Liver (tissue), 8 donors: ENCODE measurements at regions not wholly inside any gene's neighbourhood (a gene's known extent, or its start where the extent isn't known, plus 50 kb on each side); places are given as distances from the start of the nearest gene placed in this dataset.
"Not testable (repeated sequence)": the region's sequence is repeated elsewhere in the genome, so short reads cannot be mapped to it uniquely, and the experiment has no call there.

ENCODE experiments used
- DNase-seq: peaks from one replicate; pipeline ENCODE4 v3.0.0-alpha.2; 2017; ENCODE audit warnings: low spot score
- H3K27ac ChIP-seq, 2 donors: one replicate each; pipeline ENCODE4 v1.7.0; 2013; ENCODE audit warnings: inconsistent platforms in 2 of 2, low read length in 2 of 2, control low read depth in 1 of 2, low read depth in 1 of 2, mild to moderate bottlenecking in 1 of 2
- H3K27me3 ChIP-seq, 4 donors: one replicate each; pipeline versions ENCODE4 v1.6.1 to v1.7.0; 2013; ENCODE audit warnings: low read length in 3 of 4, inconsistent platforms in 1 of 4, mild to moderate bottlenecking in 1 of 4, moderate library complexity in 1 of 4; ENCODE audit not compliant: control insufficient read depth in 4 of 4, insufficient read depth in 4 of 4
- H3K36me3 ChIP-seq, 4 donors: one replicate each; pipeline versions ENCODE4 v1.6.1 to v1.7.0; 2013; ENCODE audit warnings: low read length in 3 of 4, mild to moderate bottlenecking in 3 of 4, low read depth in 1 of 4, moderate library complexity in 1 of 4; ENCODE audit not compliant: control insufficient read depth in 4 of 4, insufficient read depth in 3 of 4
- H3K4me1 ChIP-seq, 4 donors: one replicate each; pipeline versions ENCODE4 v1.6.1 to v1.7.0; 2013; ENCODE audit warnings: low read length in 3 of 4, mild to moderate bottlenecking in 3 of 4, moderate library complexity in 1 of 4; ENCODE audit not compliant: control insufficient read depth in 4 of 4, insufficient read depth in 4 of 4
- H3K4me3 ChIP-seq, 3 donors: one replicate each; pipeline versions ENCODE4 v1.6.1 to v1.7.0; 2013; ENCODE audit warnings: low read length in 3 of 3, control low read depth in 1 of 3, low read depth in 1 of 3, mild to moderate bottlenecking in 1 of 3
- H3K9ac ChIP-seq, 2 donors: one replicate each; pipeline ENCODE4 v1.7.0; 2013; ENCODE audit warnings: low read length in 2 of 2, mild to moderate bottlenecking in 2 of 2, moderate library complexity in 2 of 2, control low read depth in 1 of 2, low read depth in 1 of 2
- H3K9me3 ChIP-seq, 4 donors: one replicate each; pipeline versions ENCODE4 v1.6.1 to v1.7.0; 2013; ENCODE audit warnings: low read length in 3 of 4; ENCODE audit not compliant: control insufficient read depth in 4 of 4
- ATF3 ChIP-seq: IDR thresholded peaks from 2 replicates; pipeline ENCODE4 v1.6.1; 2016; ENCODE audit warnings: antibody characterized with exemption
- EGR1 ChIP-seq, 2 donors: IDR thresholded peaks; 2 replicates each; pipeline ENCODE4 v1.6.1; 2016 to 2018; ENCODE audit warnings: antibody characterized with exemption in 2 of 2, low read depth in 2 of 2
- FOXA1 ChIP-seq: IDR thresholded peaks from 2 replicates; pipeline ENCODE4 v1.6.1; 2016; ENCODE audit warnings: antibody characterized with exemption
- FOXA2 ChIP-seq: IDR thresholded peaks from 2 replicates; pipeline ENCODE4 v1.6.1; 2016; ENCODE audit warnings: antibody characterized with exemption
- HNF4A ChIP-seq, 2 donors: conservative IDR thresholded peaks; 2 replicates each; pipeline ENCODE4 v1.6.1; 2016; ENCODE audit warnings: antibody characterized with exemption in 2 of 2, mild to moderate bottlenecking in 2 of 2
- NR2F2 ChIP-seq: IDR thresholded peaks from 2 replicates; pipeline ENCODE4 v1.6.1; 2016; ENCODE audit warnings: antibody characterized with exemption
- RAD21 ChIP-seq, 2 donors: IDR thresholded peaks; 2 replicates each; pipeline ENCODE4 v1.6.1; 2016; ENCODE audit warnings: antibody characterized with exemption in 2 of 2, mild to moderate bottlenecking in 2 of 2
- REST ChIP-seq: IDR thresholded peaks from 2 replicates; pipeline ENCODE4 v1.6.1; 2016; ENCODE audit warnings: antibody characterized with exemption, mild to moderate bottlenecking
- SP1 ChIP-seq: IDR thresholded peaks from 2 replicates; pipeline ENCODE4 v1.6.1; 2018; ENCODE audit warnings: antibody characterized with exemption, mild to moderate bottlenecking
- TAF1 ChIP-seq: conservative IDR thresholded peaks from 2 replicates; pipeline ENCODE4 v1.6.1; 2016; ENCODE audit warnings: antibody characterized with exemption, mild to moderate bottlenecking
- YY1 ChIP-seq: IDR thresholded peaks from 2 replicates; pipeline ENCODE4 v1.6.1; 2016; ENCODE audit warnings: antibody characterized with exemption, mild to moderate bottlenecking
- WGBS: extraction: QIAGEN DNeasy Blood & Tissue Kit; methylation state at CpG from one replicate; pipeline ENCODE4 v1.1.7; 2013; 5-methylcytosine and 5-hydroxymethylcytosine counted together
- TF ChIP-seq, protein P1 (sequence below): IDR thresholded peaks from 2 replicates; pipeline ENCODE4 v1.6.1; 2016; ENCODE audit warnings: antibody characterized with exemption
- TF ChIP-seq, protein P2 (sequence below): fragments of 150-350 bp; IDR thresholded peaks from 2 replicates; pipeline ENCODE4 v1.5.1; 2017; ENCODE audit warnings: improper control_type of control experiment, low read depth, low read length; ENCODE audit not compliant: missing input control
- donor health status: healthy.
- donor health status: healthy.
- donor health status: healthy.
- donor health status: healthy.
- donor health status: healthy.

DNA sequence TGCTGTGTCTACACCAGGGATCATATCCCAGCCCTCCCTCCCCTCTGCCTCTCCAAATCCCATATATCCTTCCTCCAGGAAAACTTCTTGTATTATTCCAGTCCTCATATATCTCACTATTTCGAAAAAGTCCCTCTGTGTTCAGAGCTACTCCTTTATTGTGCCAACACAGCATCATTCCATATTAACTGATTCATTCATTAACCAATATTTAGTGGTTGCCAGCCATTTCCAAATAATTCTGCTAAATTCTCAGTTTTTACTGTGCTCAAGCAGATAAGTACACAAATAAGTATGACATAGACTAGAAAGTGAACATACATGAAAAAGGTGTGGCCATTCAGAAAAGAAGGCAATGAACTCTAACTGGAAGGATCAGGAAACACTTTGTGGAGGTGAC, 241.6 kb upstream of the DUSP10 start:
- DNase-seq: no peak
- 75% methylated on average over 1 of the region's 1 CpG for WGBS

DNA sequence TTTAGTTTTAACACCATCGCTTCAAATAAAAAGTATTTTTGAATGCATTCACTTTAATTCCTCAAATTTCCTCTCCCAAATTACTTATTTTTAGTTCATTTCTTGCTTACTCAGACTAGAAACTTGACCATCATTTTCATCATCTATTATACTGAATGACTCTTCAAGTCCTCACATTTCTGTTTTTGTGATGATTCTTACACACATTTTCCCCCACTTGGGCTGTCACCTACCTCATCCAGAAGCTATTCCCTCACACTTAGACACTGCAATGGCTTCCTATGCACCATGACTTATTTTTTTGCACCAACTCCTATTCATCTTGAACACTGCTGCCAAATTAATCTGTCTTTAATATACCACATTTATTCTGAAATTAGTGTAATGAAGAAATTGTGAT, 239.6 kb upstream of the DUSP10 start:
- Histone ChIP-seq H3K27me3 (no peaks in the 10 kb centered on the region), H3K36me3 (no peaks in the 10 kb centered on the region), H3K27ac (no peak overlapping the region), H3K4me1 (peaks cover 0 to 3% (median 0%) of the 10 kb centered on the region in 4 donors), H3K9ac (no peak overlapping the region), H3K4me3 (no peak overlapping the region), H3K9me3 (no peaks in the 10 kb centered on the region)
- no peak for DNase-seq
- TF ChIP-seq FOXA1 (no peak), HNF4A (conservative IDR thresholded peaks at IDR 0.05) (no peak), SP1 (no peak), RAD21 (IDR thresholded peaks at IDR 0.05) (no peak), YY1 (no peak), ATF3 (no peak)
- TF ChIP-seq, protein P1, sequence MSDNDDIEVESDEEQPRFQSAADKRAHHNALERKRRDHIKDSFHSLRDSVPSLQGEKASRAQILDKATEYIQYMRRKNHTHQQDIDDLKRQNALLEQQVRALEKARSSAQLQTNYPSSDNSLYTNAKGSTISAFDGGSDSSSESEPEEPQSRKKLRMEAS: no peak
- TF ChIP-seq, protein P2, sequence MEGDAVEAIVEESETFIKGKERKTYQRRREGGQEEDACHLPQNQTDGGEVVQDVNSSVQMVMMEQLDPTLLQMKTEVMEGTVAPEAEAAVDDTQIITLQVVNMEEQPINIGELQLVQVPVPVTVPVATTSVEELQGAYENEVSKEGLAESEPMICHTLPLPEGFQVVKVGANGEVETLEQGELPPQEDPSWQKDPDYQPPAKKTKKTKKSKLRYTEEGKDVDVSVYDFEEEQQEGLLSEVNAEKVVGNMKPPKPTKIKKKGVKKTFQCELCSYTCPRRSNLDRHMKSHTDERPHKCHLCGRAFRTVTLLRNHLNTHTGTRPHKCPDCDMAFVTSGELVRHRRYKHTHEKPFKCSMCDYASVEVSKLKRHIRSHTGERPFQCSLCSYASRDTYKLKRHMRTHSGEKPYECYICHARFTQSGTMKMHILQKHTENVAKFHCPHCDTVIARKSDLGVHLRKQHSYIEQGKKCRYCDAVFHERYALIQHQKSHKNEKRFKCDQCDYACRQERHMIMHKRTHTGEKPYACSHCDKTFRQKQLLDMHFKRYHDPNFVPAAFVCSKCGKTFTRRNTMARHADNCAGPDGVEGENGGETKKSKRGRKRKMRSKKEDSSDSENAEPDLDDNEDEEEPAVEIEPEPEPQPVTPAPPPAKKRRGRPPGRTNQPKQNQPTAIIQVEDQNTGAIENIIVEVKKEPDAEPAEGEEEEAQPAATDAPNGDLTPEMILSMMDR: no peak
- 93% methylated on average over 1 of the region's 1 CpG for WGBS

More for the DNA sequence above, 241.6 kb upstream of the DUSP10 start:
- TF ChIP-seq FOXA1 (no peak), RAD21 (IDR thresholded peaks at IDR 0.05) (no peak), EGR1 (IDR thresholded peaks at IDR 0.05; ENCODE audit: low read depth in 2 of 2) (no peak), NR2F2 (no peak), TAF1 (no peak), FOXA2 (no peak)
- TF ChIP-seq, protein P1: no peak
- H3K27me3 ChIP-seq: no peaks in the 10 kb centered on the region
- H3K4me3 ChIP-seq: no peak overlapping the region
- no peaks in the 10 kb centered on the region for H3K36me3 ChIP-seq
- no peak overlapping the region for H3K9ac ChIP-seq
- H3K27ac ChIP-seq: no peak overlapping the region
- H3K4me1 ChIP-seq: peaks cover 0 to 3% (median 0%) of the 10 kb centered on the region in 4 donors
- no peaks in the 10 kb centered on the region for H3K9me3 ChIP-seq

- H3K9ac ChIP-seq: no peak overlapping the region
- no peaks in the 10 kb centered on the region for H3K27me3 ChIP-seq
- H3K36me3 ChIP-seq: no peaks in the 10 kb centered on the region
- H3K4me1 ChIP-seq: peaks cover 0 to 3% (median 0%) of the 10 kb centered on the region in 4 donors
- no peaks in the 10 kb centered on the region for H3K9me3 ChIP-seq
- TF ChIP-seq, protein P2: peak; percentile 41
- TF ChIP-seq, protein P1: no peak
- TF ChIP-seq FOXA2: no peak
- peak; percentile 70 to 77 for TF ChIP-seq RAD21 (IDR thresholded peaks at IDR 0.05)
- no peak for TF ChIP-seq FOXA1
- TF ChIP-seq REST: no peak
- DNase-seq: no peak
- no peak overlapping the region for H3K4me3 ChIP-seq
- no peak overlapping the region for H3K27ac ChIP-seq
These were observed 237.6 kb upstream of the DUSP10 start for GRCh38 chr1:221979444-221980032.

DNA sequence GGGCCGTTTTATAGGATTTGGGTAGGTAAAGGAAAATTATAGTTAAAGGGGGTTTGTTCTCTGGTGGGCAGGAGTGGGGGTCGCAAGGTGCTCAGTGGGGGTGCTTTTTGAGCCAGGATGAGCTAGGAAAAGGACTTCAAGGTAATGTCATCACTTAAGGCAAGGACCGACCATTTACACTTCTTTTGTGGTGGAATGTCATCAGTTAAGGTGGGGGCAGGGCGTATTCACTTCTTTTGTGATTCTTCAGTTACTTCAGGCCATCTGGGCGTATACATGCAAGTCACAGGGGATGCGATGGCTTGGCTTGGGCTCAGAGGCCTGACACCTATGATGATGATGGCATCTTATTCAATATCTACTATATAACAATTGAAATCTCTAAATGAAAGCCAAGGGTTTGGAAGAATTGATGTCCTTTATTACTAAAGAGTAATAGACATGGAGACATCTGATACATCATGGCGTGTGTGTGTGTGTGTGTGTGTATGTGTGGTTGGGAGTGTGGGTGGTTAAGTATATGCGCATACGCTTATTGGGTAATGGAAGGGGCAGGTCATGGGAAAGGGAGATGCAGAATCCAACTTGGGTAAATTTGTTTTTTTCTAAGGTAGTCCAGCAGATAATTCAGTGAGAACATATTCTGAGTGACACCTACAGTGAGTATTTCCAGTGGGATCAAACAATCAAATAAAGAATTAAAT, 236.9 kb upstream of the DUSP10 start:
- not testable (repeated sequence) for H3K9me3 ChIP-seq, H3K36me3 ChIP-seq, H3K4me1 ChIP-seq, H3K27me3 ChIP-seq, H3K9ac ChIP-seq, DNase-seq, H3K27ac ChIP-seq, H3K4me3 ChIP-seq
- 95% methylated on average over 9 of the region's 9 CpGs for WGBS
